ENCODE measurements at regions not wholly inside any gene's neighbourhood (a gene's known extent, or its start where the extent isn't known, plus 50 kb on each side); places are given as distances from the start of the nearest gene placed in this dataset.

GRCh38 chr17:69916761-69917160, 158.3 kb upstream of the KCNJ16 start:
- no peak overlapping the region for H3K27ac ChIP-seq
- TF ChIP-seq CTCF (conservative IDR thresholded peaks at IDR 0.05) = no peak

GRCh38 chr17:69918164-69918563, 156.9 kb upstream of the KCNJ16 start:
- no peak overlapping the region for H3K27ac ChIP-seq
- no peak for TF ChIP-seq CTCF (conservative IDR thresholded peaks at IDR 0.05)

- H3K27ac ChIP-seq = no peak overlapping the region
- no peak for TF ChIP-seq CTCF (conservative IDR thresholded peaks at IDR 0.05)
Measured at GRCh38 chr17:69919789-69920188, 155.2 kb upstream of the KCNJ16 start.

- H3K27ac ChIP-seq = no peak overlapping the region
- no peak for TF ChIP-seq CTCF (conservative IDR thresholded peaks at IDR 0.05)
Measured at GRCh38 chr17:69921046-69921445, 154.0 kb upstream of the KCNJ16 start.

GRCh38 chr17:69928611-69929010, 146.4 kb upstream of the KCNJ16 start:
- TF ChIP-seq CTCF (conservative IDR thresholded peaks at IDR 0.05) = no peak
- H3K27ac ChIP-seq = peak overlapping the region; percentile 48

GRCh38 chr17:69936996-69937395, 138.0 kb upstream of the KCNJ16 start:
- TF ChIP-seq CTCF (conservative IDR thresholded peaks at IDR 0.05) = no peak

GRCh38 chr17:69943058-69943457, 132.0 kb upstream of the KCNJ16 start:
- no peak overlapping the region for H3K27ac ChIP-seq
- TF ChIP-seq CTCF (conservative IDR thresholded peaks at IDR 0.05) = no peak

More at GRCh38 chr17:69936996-69937395, 138.0 kb upstream of the KCNJ16 start:
- no peak overlapping the region for H3K27ac ChIP-seq

GRCh38 chr17:69944406-69944805, 130.6 kb upstream of the KCNJ16 start:
- H3K27ac ChIP-seq = no peak overlapping the region
- no peak for TF ChIP-seq CTCF (conservative IDR thresholded peaks at IDR 0.05)
